Tibial artery (tissue), 4 donors: ENCODE measurements at regions not wholly inside any gene's neighbourhood (a gene's known extent, or its start where the extent isn't known, plus 50 kb on each side); places are given as distances from the start of the nearest gene placed in this dataset.

Experiments
- DNase-seq, 2 donors: peaks; one replicate each; pipeline ENCODE4 v3.0.0-alpha.2; 2019
- H3K27ac ChIP-seq, 2 donors: fragments of 200-600 bp; sonication (generic) in 1 of 2; 1 replicate in 1 of 2; 2 replicates in 1 of 2; pipeline ENCODE4 v1.5.1; 2018 to 2019; ENCODE audit warnings: mild to moderate bottlenecking in 1 of 2
- H3K27me3 ChIP-seq, 2 donors: fragments of 200-600 bp; sonication (generic) in 1 of 2; one replicate each; pipeline versions ENCODE4 v1.5.1 to v1.6.0; 2016 to 2019
- H3K36me3 ChIP-seq, 3 donors: fragments of 200-600 bp; sonication (generic) in 2 of 3; one replicate each; pipeline ENCODE4 v1.5.1; 2016 to 2019; ENCODE audit warnings: mild to moderate bottlenecking in 2 of 3
- H3K4me1 ChIP-seq, 4 donors: fragments of 200-600 bp; sonication (generic) in 2 of 4; 1 replicate in 3 of 4; 2 replicates in 1 of 4; pipeline ENCODE4 v1.5.1; 2016 to 2019
- H3K4me3 ChIP-seq, 2 donors: fragments of 200-600 bp; sonication (generic) in 1 of 2; 1 replicate in 1 of 2; 2 replicates in 1 of 2; pipeline ENCODE4 v1.5.1; 2018 to 2019; ENCODE audit warnings: mild to moderate bottlenecking in 2 of 2
- H3K9me3 ChIP-seq, 3 donors: fragments of 200-600 bp; sonication (generic) in 1 of 3; one replicate each; pipeline ENCODE4 v1.5.1; 2016 to 2019
- CTCF ChIP-seq, 2 experiments: fragments of 200-600 bp in 1 of 2; fragments of 450-650 bp in 1 of 2; IDR thresholded peaks; one replicate each; pipeline ENCODE4 v1.5.1; 2017 to 2019; ENCODE audit warnings: antibody characterized with exemption in 2 of 2, mild to moderate bottlenecking in 1 of 2, moderate library complexity in 1 of 2
- intact Hi-C: fragments of 100-400 bp; cut with DNase I; formaldehyde crosslinking; loops from one replicate; pipeline ENCODE4 v1.15.0; 2023; ENCODE audit warnings: low total_unique reads

DNA sequence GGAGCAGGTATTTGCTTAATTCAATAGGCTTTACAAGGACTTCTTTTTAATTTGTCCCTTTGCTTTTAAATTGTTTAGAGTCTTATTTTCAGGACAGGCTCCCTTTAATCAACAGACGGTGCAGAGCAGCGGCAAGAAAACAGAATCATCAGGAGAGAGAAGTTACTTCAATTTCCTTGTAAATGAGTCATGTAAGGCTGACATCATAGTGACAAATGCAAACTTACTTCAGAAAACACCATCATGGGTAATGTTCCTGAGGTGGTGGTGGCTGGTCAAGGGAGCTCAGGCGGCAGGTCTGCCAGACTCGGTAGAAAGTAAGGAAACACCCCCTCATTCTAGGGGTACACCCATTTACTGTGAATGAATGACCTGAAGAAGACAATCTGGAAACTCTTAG is 395.1 kb downstream of the FBXO15 start:
- no peak for DNase-seq
- intact Hi-C loops: no loop called here
- no peak overlapping the region for H3K4me3 ChIP-seq
- no peaks in the 10 kb centered on the region for H3K9me3 ChIP-seq
- no peak overlapping the region for H3K27ac ChIP-seq
- H3K36me3 ChIP-seq: no peaks in the 10 kb centered on the region
- H3K4me1 ChIP-seq: no peaks in the 10 kb centered on the region
- H3K27me3 ChIP-seq: no peaks in the 10 kb centered on the region
- TF ChIP-seq CTCF (IDR thresholded peaks at IDR 0.05): no peak

GRCh38 chr18:73750052-73750451 is 397.6 kb downstream of the FBXO15 start:
- no peak overlapping the region for H3K4me3 ChIP-seq
- H3K27ac ChIP-seq: no peak overlapping the region
- H3K9me3 ChIP-seq: no peaks in the 10 kb centered on the region
- DNase-seq: no peak
- no peak for TF ChIP-seq CTCF (IDR thresholded peaks at IDR 0.05)
- no peaks in the 10 kb centered on the region for H3K27me3 ChIP-seq
- no peaks in the 10 kb centered on the region for H3K4me1 ChIP-seq
- no peaks in the 10 kb centered on the region for H3K36me3 ChIP-seq
- intact Hi-C loops: no loop called here

GRCh38 chr18:73749304-73749703 is 398.3 kb downstream of the FBXO15 start:
- TF ChIP-seq CTCF (IDR thresholded peaks at IDR 0.05): no peak
- intact Hi-C loops: no loop called here
- no peaks in the 10 kb centered on the region for H3K4me1 ChIP-seq

DNA sequence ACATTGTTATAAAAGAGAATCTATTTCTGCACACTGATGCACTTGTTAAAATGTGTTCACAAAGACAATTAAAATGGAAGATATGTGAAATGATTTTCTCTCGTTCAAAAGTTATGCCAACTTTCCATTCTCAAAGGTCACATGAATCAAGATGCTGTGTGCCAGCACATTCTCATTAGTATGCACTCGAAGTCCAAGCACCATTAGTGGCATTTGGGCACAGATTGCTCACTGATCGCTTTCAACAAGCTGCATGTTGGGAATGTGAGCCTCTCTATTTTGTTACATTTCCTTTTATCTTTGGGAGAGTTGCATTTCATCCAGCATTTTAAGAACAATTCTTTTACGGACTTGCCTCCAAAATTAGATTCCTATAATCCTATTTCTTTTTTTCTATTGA is 398.9 kb downstream of the FBXO15 start:
- H3K27me3 ChIP-seq: no peaks in the 10 kb centered on the region
- no peak overlapping the region for H3K27ac ChIP-seq
- H3K4me3 ChIP-seq: no peak overlapping the region
- no peak for DNase-seq
- intact Hi-C loops: no loop called here
- no peak for TF ChIP-seq CTCF (IDR thresholded peaks at IDR 0.05)
- no peaks in the 10 kb centered on the region for H3K36me3 ChIP-seq
- no peaks in the 10 kb centered on the region for H3K9me3 ChIP-seq
- H3K4me1 ChIP-seq: no peaks in the 10 kb centered on the region

More at GRCh38 chr18:73749304-73749703, 398.3 kb downstream of the FBXO15 start:
- no peak for DNase-seq
- Histone ChIP-seq H3K36me3 (no peaks in the 10 kb centered on the region), H3K27ac (no peak overlapping the region), H3K27me3 (no peaks in the 10 kb centered on the region), H3K9me3 (no peaks in the 10 kb centered on the region), H3K4me3 (no peak overlapping the region)

DNA sequence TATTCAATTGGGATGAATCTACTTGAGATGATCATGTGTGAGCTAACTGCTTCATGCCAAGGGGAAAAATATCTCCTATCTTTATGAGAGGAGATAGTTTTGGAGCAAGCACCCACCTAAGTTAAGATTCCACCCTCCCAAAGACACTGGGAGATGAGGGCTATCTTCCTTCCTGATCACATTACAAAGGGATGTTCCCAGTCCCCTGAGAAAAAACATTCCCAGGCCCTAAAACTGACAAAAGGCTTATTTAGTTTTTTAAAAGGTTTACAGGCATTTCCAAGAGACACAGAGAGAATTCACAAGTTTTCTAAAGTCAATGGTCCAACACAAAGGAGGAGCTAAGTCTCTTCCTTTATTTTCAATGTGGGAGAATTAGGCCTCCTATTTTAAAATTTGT is 401.5 kb downstream of the FBXO15 start:
- no peak overlapping the region for H3K27ac ChIP-seq
- no peak for TF ChIP-seq CTCF (IDR thresholded peaks at IDR 0.05)
- no peaks in the 10 kb centered on the region for H3K27me3 ChIP-seq
- H3K9me3 ChIP-seq: no peaks in the 10 kb centered on the region
- H3K4me3 ChIP-seq: no peak overlapping the region
- no peak for DNase-seq
- H3K4me1 ChIP-seq: no peaks in the 10 kb centered on the region
- H3K36me3 ChIP-seq: no peaks in the 10 kb centered on the region
- intact Hi-C loops: no loop called here

DNA sequence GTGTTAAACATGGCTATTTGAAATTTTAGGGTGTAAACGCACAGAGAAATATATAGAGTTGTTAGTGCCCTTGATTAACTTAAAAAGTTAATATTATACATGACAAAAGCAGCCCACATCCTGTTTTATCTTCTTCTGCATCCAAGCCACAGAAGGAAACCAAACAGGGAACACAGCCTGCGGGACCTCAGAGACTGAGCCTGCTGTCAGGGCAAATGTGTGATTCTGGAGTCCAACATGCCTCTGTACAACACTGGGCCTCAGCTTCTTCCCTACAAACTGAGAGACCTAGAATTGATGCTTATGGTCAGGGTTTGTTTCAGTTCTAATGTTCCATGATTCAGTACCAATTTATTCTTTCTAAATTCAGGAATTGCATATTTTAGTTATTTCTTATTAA is 404.7 kb downstream of the FBXO15 start:
- intact Hi-C loops: no loop called here
- no peaks in the 10 kb centered on the region for H3K9me3 ChIP-seq
- DNase-seq: no peak

More for the DNA sequence above, 404.7 kb downstream of the FBXO15 start:
- Histone ChIP-seq H3K4me1 (no peaks in the 10 kb centered on the region), H3K36me3 (no peaks in the 10 kb centered on the region), H3K4me3 (no peak overlapping the region), H3K27ac (no peak overlapping the region), H3K27me3 (no peaks in the 10 kb centered on the region)
- TF ChIP-seq CTCF (IDR thresholded peaks at IDR 0.05): no peak
